ENCODE measurements at regions not wholly inside any gene's neighbourhood (a gene's known extent, or its start where the extent isn't known, plus 50 kb on each side); places are given as distances from the start of the nearest gene placed in this dataset.

GRCh38 chr2:129253461-129253812 is 726.0 kb upstream of the RAB6C start (continued):
- TF ChIP-seq, protein P1, sequence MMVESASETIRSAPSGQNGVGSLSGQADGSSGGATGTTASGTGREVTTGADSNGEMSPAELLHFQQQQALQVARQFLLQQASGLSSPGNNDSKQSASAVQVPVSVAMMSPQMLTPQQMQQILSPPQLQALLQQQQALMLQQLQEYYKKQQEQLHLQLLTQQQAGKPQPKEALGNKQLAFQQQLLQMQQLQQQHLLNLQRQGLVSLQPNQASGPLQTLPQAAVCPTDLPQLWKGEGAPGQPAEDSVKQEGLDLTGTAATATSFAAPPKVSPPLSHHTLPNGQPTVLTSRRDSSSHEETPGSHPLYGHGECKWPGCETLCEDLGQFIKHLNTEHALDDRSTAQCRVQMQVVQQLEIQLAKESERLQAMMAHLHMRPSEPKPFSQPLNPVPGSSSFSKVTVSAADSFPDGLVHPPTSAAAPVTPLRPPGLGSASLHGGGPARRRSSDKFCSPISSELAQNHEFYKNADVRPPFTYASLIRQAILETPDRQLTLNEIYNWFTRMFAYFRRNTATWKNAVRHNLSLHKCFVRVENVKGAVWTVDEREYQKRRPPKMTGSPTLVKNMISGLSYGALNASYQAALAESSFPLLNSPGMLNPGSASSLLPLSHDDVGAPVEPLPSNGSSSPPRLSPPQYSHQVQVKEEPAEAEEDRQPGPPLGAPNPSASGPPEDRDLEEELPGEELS (CRISPR knock-in tag; IDR thresholded peaks at IDR 0.05): no peak

GRCh38 chr2:129254718-129255117 is 724.7 kb upstream of the RAB6C start:
- Histone ChIP-seq H3K36me3 (replicated peaks in 1 of 2; ENCODE audit: control insufficient read depth in 1 of 2, insufficient read depth in 2 of 2, low read length in 2 of 2) (no peaks in the 10 kb centered on the region), H3K27ac (ENCODE audit: extremely low read length, insufficient read depth, low read length) (no peak overlapping the region), H3K27me3 (ENCODE audit: control insufficient read depth in 1 of 2, insufficient read depth in 2 of 2, low read length in 2 of 2) (no peaks in the 10 kb centered on the region), H4K20me1 (ENCODE audit: insufficient read depth, low read length) (no peaks in the 10 kb centered on the region), H2AFZ (ENCODE audit: low read length) (no peak overlapping the region), H3K4me1 (ENCODE audit: insufficient read depth, low read length) (no peaks in the 10 kb centered on the region), H3K9ac (ENCODE audit: insufficient read depth, low read depth, low read length) (no peak overlapping the region), H3K9me3 (ENCODE audit: low read length) (peaks cover 28% of the 10 kb centered on the region), H3K79me2 (ENCODE audit: insufficient read depth, low read length) (no peaks in the 10 kb centered on the region), H3K4me3 (replicated peaks in 1 of 3; ENCODE audit: insufficient read depth in 1 of 3, low read depth in 2 of 3, low read length in 3 of 3) (no peak overlapping the region), H3K4me2 (ENCODE audit: low read depth, low read length) (no peak overlapping the region)
- no peak for ATAC-seq
- BruUV-seq (replicated peaks): no TSS peak
- ChIA-PET CTCF (ENCODE audit: low intra/inter-chr PET ratio, low total read pairs) (no interaction called here), POLR2A (no interaction called here)
- intact Hi-C loops (cut with micrococcal nuclease; ENCODE audit: unreplicated experiment): no loop called here
- no peak for TF ChIP-seq ZNF83 (CRISPR knock-in tag; IDR thresholded peaks at IDR 0.05; ENCODE audit: borderline replicate concordance)
- TF ChIP-seq SATB2 (CRISPR knock-in tag; IDR thresholded peaks at IDR 0.05): no peak
- no peak for TF ChIP-seq ZNF280D (CRISPR knock-in tag; IDR thresholded peaks at IDR 0.05)
- TF ChIP-seq ZNF879 (CRISPR knock-in tag; IDR thresholded peaks at IDR 0.05): no peak
- TF ChIP-seq USF2 (IDR thresholded peaks at IDR 0.05; ENCODE audit: low read depth, low read length): no peak
- TF ChIP-seq USF2 (CRISPR knock-in tag; IDR thresholded peaks at IDR 0.05; ENCODE audit: borderline replicate concordance): no peak
- TF ChIP-seq NFIB (CRISPR knock-in tag; IDR thresholded peaks at IDR 0.05; ENCODE audit: borderline replicate concordance): no peak
- TF ChIP-seq NFKB2 (CRISPR knock-in tag; IDR thresholded peaks at IDR 0.05; ENCODE audit: borderline replicate concordance): no peak
- no peak for TF ChIP-seq ATM (IDR thresholded peaks at IDR 0.05; ENCODE audit: borderline replicate concordance)
- TF ChIP-seq ZNF383 (CRISPR knock-in tag; IDR thresholded peaks at IDR 0.05; ENCODE audit: borderline replicate concordance): no peak
- TF ChIP-seq FOXK2 (IDR thresholded peaks at IDR 0.05): no peak
- in situ Hi-C loops (cut with HindIII; ENCODE audit: extremely low pct_ligation_motif_present, low pct_unique_long_range_greater_than_20kb): no loop called here
- DNase-seq (ENCODE audit: low spot score): no peak
- no peak for FAIRE-seq
- 18% methylated on average over 5 of the region's 5 CpGs for WGBS (ENCODE audit: low lambda C conversion rate)
